Activated B cell treated with CpG ODN at 0.5 μM for 24 hours (primary cell): ENCODE measurements at regions not wholly inside any gene's neighbourhood (a gene's known extent, or its start where the extent isn't known, plus 50 kb on each side); places are given as distances from the start of the nearest gene placed in this dataset.

ENCODE experiments used
- ATAC-seq: fragments of 200-7000 bp; cut with Tn5 transposase; one replicate; pipeline ENCODE4 v1.10.0; 2021; ENCODE audit warnings: low read depth, mild to moderate bottlenecking, moderate library complexity
- CTCF ChIA-PET: fragments of 350-600 bp; sonication (Branson Sonifier 250); formaldehyde crosslinking; loops from one replicate; lab custom pipeline; 2021; ENCODE audit warnings: antibody characterized with exemption; lab: Charles Lee
- POLR2A ChIA-PET: fragments of 350-600 bp; sonication (Branson Sonifier 250); formaldehyde crosslinking; loops from one replicate; lab custom pipeline; 2021; ENCODE audit warnings: antibody characterized with exemption; lab: Charles Lee
- DNase-seq: peaks from one replicate; pipeline ENCODE4 v3.0.0; 2022
- H3K27ac Mint-ChIP-seq: one replicate; pipeline ENCODE4 v1.8.0; 2020; ENCODE audit warnings: mixed read lengths
- H3K27me3 Mint-ChIP-seq: one replicate; pipeline ENCODE4 v1.8.0; 2021; ENCODE audit warnings: mixed read lengths
- H3K36me3 Mint-ChIP-seq: one replicate; pipeline ENCODE4 v1.8.0; 2021; ENCODE audit warnings: low read depth, mixed read lengths
- H3K4me1 Mint-ChIP-seq: one replicate; pipeline ENCODE4 v1.8.0; 2021; ENCODE audit warnings: mixed read lengths
- H3K4me3 Mint-ChIP-seq: one replicate; pipeline ENCODE4 v1.8.0; 2020; ENCODE audit warnings: mild to moderate bottlenecking, mixed read lengths
- H3K9me3 Mint-ChIP-seq: one replicate; pipeline ENCODE4 v1.8.0; 2020; ENCODE audit warnings: mixed read lengths
- CTCF ChIP-seq: fragments of 200-600 bp; IDR thresholded peaks from one replicate; pipeline ENCODE4 v1.8.0; 2022; ENCODE audit warnings: antibody characterized with exemption, mild to moderate bottlenecking
- intact Hi-C: fragments of 100-400 bp; cut with micrococcal nuclease; formaldehyde crosslinking; loops from one replicate; pipeline ENCODE4 v1.15.1; 2024

- Mint-ChIP-seq H3K36me3 (no peaks in the 10 kb centered on the region), H3K4me3 (no peak overlapping the region), H3K27me3 (no peaks in the 10 kb centered on the region), H3K9me3 (peaks cover 1% of the 10 kb centered on the region), H3K4me1 (no peaks in the 10 kb centered on the region), H3K27ac (no peak overlapping the region)
- POLR2A ChIA-PET = no interaction called here
- CTCF ChIA-PET = no interaction called here
- DNase-seq (no peak), ATAC-seq (no peak)
- TF ChIP-seq CTCF = no peak
- intact Hi-C loops = no loop called here
Observed at GRCh38 chr9:118883411-118883810, 485.8 kb downstream of the BRINP1 start.

GRCh38 chr9:118891213-118891612 lies 478.0 kb downstream of the BRINP1 start:
- ATAC-seq = no peak
- H3K4me1 Mint-ChIP-seq = no peaks in the 10 kb centered on the region
- H3K4me3 Mint-ChIP-seq = no peak overlapping the region
- ChIA-PET POLR2A (no interaction called here), CTCF (no interaction called here)
- no peak overlapping the region for H3K27ac Mint-ChIP-seq
- intact Hi-C loops = no loop called here
- TF ChIP-seq CTCF = no peak
- H3K9me3 Mint-ChIP-seq = no peaks in the 10 kb centered on the region
- no peaks in the 10 kb centered on the region for H3K27me3 Mint-ChIP-seq
- no peaks in the 10 kb centered on the region for H3K36me3 Mint-ChIP-seq
- no peak for DNase-seq

- Mint-ChIP-seq H3K27me3 (no peaks in the 10 kb centered on the region), H3K36me3 (no peaks in the 10 kb centered on the region), H3K4me3 (no peak overlapping the region), H3K9me3 (peaks cover 2% of the 10 kb centered on the region), H3K27ac (no peak overlapping the region), H3K4me1 (no peaks in the 10 kb centered on the region)
- TF ChIP-seq CTCF = no peak
- no peak for DNase-seq
- intact Hi-C loops = no loop called here
- no peak for ATAC-seq
- ChIA-PET CTCF (no interaction called here), POLR2A (no interaction called here)
Observed at GRCh38 chr9:118896324-118897000, 472.8 kb downstream of the BRINP1 start.

- POLR2A ChIA-PET = no interaction called here
- no peaks in the 10 kb centered on the region for H3K36me3 Mint-ChIP-seq
- CTCF ChIA-PET = no interaction called here
- no peaks in the 10 kb centered on the region for H3K4me1 Mint-ChIP-seq
- intact Hi-C loops = no loop called here
- ATAC-seq (no peak), DNase-seq (no peak)
- peaks cover 9% of the 10 kb centered on the region for H3K9me3 Mint-ChIP-seq
- TF ChIP-seq CTCF = no peak
- no peak overlapping the region for H3K4me3 Mint-ChIP-seq
- no peak overlapping the region for H3K27ac Mint-ChIP-seq
- H3K27me3 Mint-ChIP-seq = no peaks in the 10 kb centered on the region
Observed at GRCh38 chr9:118918180-118918579, 451.1 kb downstream of the BRINP1 start.

GRCh38 chr9:118928722-118929121 lies 440.5 kb downstream of the BRINP1 start:
- ChIA-PET CTCF (no interaction called here), POLR2A (no interaction called here)
- TF ChIP-seq CTCF = no peak
- Mint-ChIP-seq H3K27ac (no peak overlapping the region), H3K9me3 (peaks cover 2% of the 10 kb centered on the region), H3K27me3 (no peaks in the 10 kb centered on the region), H3K4me1 (no peaks in the 10 kb centered on the region), H3K36me3 (no peaks in the 10 kb centered on the region), H3K4me3 (no peak overlapping the region)
- ATAC-seq (no peak), DNase-seq (no peak)
- intact Hi-C loops = no loop called here
